ENCODE measurements at regions not wholly inside any gene's neighbourhood (a gene's known extent, or its start where the extent isn't known, plus 50 kb on each side); places are given as distances from the start of the nearest gene placed in this dataset.

GRCh38 chr7:142405122-142405765 is 147.4 kb upstream of the PRSS58 start:
- H3K27me3 ChIP-seq (ENCODE audit: insufficient read depth, low read length): peaks cover 18% of the 10 kb centered on the region; the same call in 1 of the 2 replicates
- no peaks in the 10 kb centered on the region for H3K4me1 ChIP-seq (ENCODE audit: control insufficient read depth in 1 of 2, insufficient read depth in 2 of 2, low read length in 2 of 2)
- no peak overlapping the region for H3K4me3 ChIP-seq (replicated peaks in 1 of 2; ENCODE audit: low read depth in 1 of 2, low read length in 2 of 2)
- no peaks in the 10 kb centered on the region for H3K79me2 ChIP-seq (ENCODE audit: insufficient read depth, low read length)
- RAD21 ChIA-PET (ENCODE audit: low non-redundant PET in 1 of 2, low total read pairs in 2 of 2, uncharacterized antibody in 2 of 2, unreplicated experiment in 2 of 2): no interaction called here
- no peaks in the 10 kb centered on the region for H3K9me3 ChIP-seq (ENCODE audit: control insufficient read depth in 1 of 2, insufficient read depth in 1 of 2, low read depth in 1 of 2, low read length in 2 of 2)
- no peaks in the 10 kb centered on the region for H4K20me1 ChIP-seq (ENCODE audit: insufficient read depth)
- POLR2A ChIA-PET: no interaction called here
- no peak overlapping the region for H3K9ac ChIP-seq (ENCODE audit: low read length)
- DNase-seq (ENCODE audit: low read depth, low spot score): no peak
- BruUV-seq (replicated peaks): no TSS peak
- no peak for ATAC-seq
- H2AFZ ChIP-seq (ENCODE audit: low read depth, low read length, poor library complexity, severe bottlenecking): no peak overlapping the region
- no peak overlapping the region for H3K27ac ChIP-seq (ENCODE audit: low read depth, low read length)
- no peaks in the 10 kb centered on the region for H3K36me3 ChIP-seq (ENCODE audit: control insufficient read depth in 1 of 2, insufficient read depth in 2 of 2, low read length in 2 of 2)
- H3K9me2 ChIP-seq (ENCODE audit: insufficient read depth): no peaks in the 10 kb centered on the region
- intact Hi-C loops (cut with micrococcal nuclease): no loop called here
- TF ChIP-seq POLR2AphosphoS5 (IDR thresholded peaks at IDR 0.05; ENCODE audit: low read depth, low read length) (no peak), CTCF (IDR thresholded peaks at IDR 0.05 in 2 of 3, conservative IDR thresholded peaks at IDR 0.05 in 1 of 3; ENCODE audit: borderline replicate concordance in 1 of 3, insufficient read depth in 1 of 3, low read depth in 2 of 3, low read length in 2 of 3) (no peak), POLR2A (IDR thresholded peaks at IDR 0.05; ENCODE audit: borderline replicate concordance, extremely low read depth, insufficient read depth, insufficient read length) (no peak), FOSL1 (IDR thresholded peaks at IDR 0.05; ENCODE audit: low read depth) (no peak), ZNF274 (IDR thresholded peaks at IDR 0.05; ENCODE audit: low read depth, low read length) (no peak), EZH2 (IDR thresholded peaks at IDR 0.05) (no peak), YY1 (IDR thresholded peaks at IDR 0.05; ENCODE audit: extremely low read depth, insufficient replicate concordance, low read depth, low read length) (no peak), EZH2phosphoT487 (IDR thresholded peaks at IDR 0.05; ENCODE audit: borderline replicate concordance) (no peak), TCF7L2 (IDR thresholded peaks at IDR 0.05; ENCODE audit: borderline replicate concordance, extremely low read depth, insufficient read depth, insufficient read length) (no peak), SRF (IDR thresholded peaks at IDR 0.05; ENCODE audit: low read depth) (no peak), SIN3A (IDR thresholded peaks at IDR 0.05; ENCODE audit: low read depth) (no peak), RAD21 (IDR thresholded peaks at IDR 0.05; ENCODE audit: low read depth) (no peak), ELF1 (IDR thresholded peaks at IDR 0.05; ENCODE audit: borderline replicate concordance, low read depth) (no peak), SP1 (IDR thresholded peaks at IDR 0.05; ENCODE audit: low read depth) (no peak), ATF3 (IDR thresholded peaks at IDR 0.05) (no peak), ZFX (IDR thresholded peaks at IDR 0.05) (no peak)
- TF ChIP-seq, protein P1, sequence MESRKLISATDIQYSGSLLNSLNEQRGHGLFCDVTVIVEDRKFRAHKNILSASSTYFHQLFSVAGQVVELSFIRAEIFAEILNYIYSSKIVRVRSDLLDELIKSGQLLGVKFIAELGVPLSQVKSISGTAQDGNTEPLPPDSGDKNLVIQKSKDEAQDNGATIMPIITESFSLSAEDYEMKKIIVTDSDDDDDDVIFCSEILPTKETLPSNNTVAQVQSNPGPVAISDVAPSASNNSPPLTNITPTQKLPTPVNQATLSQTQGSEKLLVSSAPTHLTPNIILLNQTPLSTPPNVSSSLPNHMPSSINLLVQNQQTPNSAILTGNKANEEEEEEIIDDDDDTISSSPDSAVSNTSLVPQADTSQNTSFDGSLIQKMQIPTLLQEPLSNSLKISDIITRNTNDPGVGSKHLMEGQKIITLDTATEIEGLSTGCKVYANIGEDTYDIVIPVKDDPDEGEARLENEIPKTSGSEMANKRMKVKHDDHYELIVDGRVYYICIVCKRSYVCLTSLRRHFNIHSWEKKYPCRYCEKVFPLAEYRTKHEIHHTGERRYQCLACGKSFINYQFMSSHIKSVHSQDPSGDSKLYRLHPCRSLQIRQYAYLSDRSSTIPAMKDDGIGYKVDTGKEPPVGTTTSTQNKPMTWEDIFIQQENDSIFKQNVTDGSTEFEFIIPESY (IDR thresholded peaks at IDR 0.05; ENCODE audit: extremely low read depth, insufficient replicate concordance, low read length): no peak
- CTCF ChIA-PET: no interaction called here
- H3K4me2 ChIP-seq (ENCODE audit: low read length): no peak overlapping the region

Measured in HCT116 (cell line).